SU-DHL-6 (cell line): ENCODE measurements at regions not wholly inside any gene's neighbourhood (a gene's known extent, or its start where the extent isn't known, plus 50 kb on each side); places are given as distances from the start of the nearest gene placed in this dataset.

Experiments
- EZH2phosphoT487 ChIP-seq: fragments of 200-600 bp; sonication (generic), shearing (Covaris generic); conservative IDR thresholded peaks from 2 replicates; pipeline ENCODE4 v1.6.1; 2018; ENCODE audit warnings: mild to moderate bottlenecking, antibody characterized with exemption, low read length, moderate library complexity, mixed read lengths
- TF ChIP-seq, protein P1 (sequence below): fragments of 200-600 bp; sonication (generic); IDR thresholded peaks from one replicate; pipeline ENCODE4 v1.5.1; 2017; ENCODE audit warnings: antibody characterized with exemption, mild to moderate bottlenecking, low read length, moderate library complexity; ENCODE audit not compliant: insufficient read depth, poor library complexity, severe bottlenecking

DNA sequence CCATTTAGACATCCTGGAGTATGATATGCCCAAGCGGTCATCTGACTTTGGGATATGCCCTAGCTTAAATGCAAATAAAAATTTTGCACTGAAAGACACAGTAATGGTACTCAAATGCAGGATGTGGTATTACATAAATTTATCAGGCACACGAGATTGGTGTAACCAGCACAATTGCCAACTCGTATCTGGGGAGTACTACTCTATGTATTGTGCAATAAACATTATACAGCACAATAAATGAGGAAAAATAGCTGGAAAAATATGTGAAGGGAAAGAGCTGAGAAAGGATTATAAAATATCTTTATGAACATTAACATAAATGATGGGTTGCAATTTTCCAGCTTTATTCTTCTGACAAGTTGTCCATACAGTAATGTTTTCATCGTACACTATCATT lies 505.5 kb upstream of the TENM3 start:
- TF ChIP-seq, protein P1, sequence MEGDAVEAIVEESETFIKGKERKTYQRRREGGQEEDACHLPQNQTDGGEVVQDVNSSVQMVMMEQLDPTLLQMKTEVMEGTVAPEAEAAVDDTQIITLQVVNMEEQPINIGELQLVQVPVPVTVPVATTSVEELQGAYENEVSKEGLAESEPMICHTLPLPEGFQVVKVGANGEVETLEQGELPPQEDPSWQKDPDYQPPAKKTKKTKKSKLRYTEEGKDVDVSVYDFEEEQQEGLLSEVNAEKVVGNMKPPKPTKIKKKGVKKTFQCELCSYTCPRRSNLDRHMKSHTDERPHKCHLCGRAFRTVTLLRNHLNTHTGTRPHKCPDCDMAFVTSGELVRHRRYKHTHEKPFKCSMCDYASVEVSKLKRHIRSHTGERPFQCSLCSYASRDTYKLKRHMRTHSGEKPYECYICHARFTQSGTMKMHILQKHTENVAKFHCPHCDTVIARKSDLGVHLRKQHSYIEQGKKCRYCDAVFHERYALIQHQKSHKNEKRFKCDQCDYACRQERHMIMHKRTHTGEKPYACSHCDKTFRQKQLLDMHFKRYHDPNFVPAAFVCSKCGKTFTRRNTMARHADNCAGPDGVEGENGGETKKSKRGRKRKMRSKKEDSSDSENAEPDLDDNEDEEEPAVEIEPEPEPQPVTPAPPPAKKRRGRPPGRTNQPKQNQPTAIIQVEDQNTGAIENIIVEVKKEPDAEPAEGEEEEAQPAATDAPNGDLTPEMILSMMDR = no peak
- TF ChIP-seq EZH2phosphoT487 = no peak
